ENCODE measurements at regions not wholly inside any gene's neighbourhood (a gene's known extent, or its start where the extent isn't known, plus 50 kb on each side); places are given as distances from the start of the nearest gene placed in this dataset.
"Not testable (repeated sequence)": the region's sequence is repeated elsewhere in the genome, so short reads cannot be mapped to it uniquely, and the experiment has no call there.

- no peak for DNase-seq (ENCODE audit: low spot score)
Observed at GRCh38 chr4:115470763-115471162, 357.3 kb upstream of the NDST4 start.

- DNase-seq (ENCODE audit: low spot score): not testable (repeated sequence)
Observed at GRCh38 chr4:115459301-115459700, 345.9 kb upstream of the NDST4 start.

GRCh38 chr4:115456231-115456630 lies 342.8 kb upstream of the NDST4 start:
- no peak for DNase-seq (ENCODE audit: low spot score)

GRCh38 chr4:115454228-115454627 lies 340.8 kb upstream of the NDST4 start:
- no peak for DNase-seq (ENCODE audit: low spot score)

GRCh38 chr4:115453416-115453815 lies 340.0 kb upstream of the NDST4 start:
- DNase-seq (ENCODE audit: low spot score): no peak

GRCh38 chr4:115452229-115452628 lies 338.8 kb upstream of the NDST4 start:
- DNase-seq (ENCODE audit: low spot score): not testable (repeated sequence)

- DNase-seq (ENCODE audit: low spot score): no peak
Observed at GRCh38 chr4:115437739-115438138, 324.3 kb upstream of the NDST4 start.

GRCh38 chr4:115433491-115433890 lies 320.1 kb upstream of the NDST4 start:
- no peak for DNase-seq (ENCODE audit: low spot score)

- DNase-seq (ENCODE audit: low spot score): no peak
Observed at GRCh38 chr4:115430024-115430423, 316.6 kb upstream of the NDST4 start.

- DNase-seq (ENCODE audit: low spot score): no peak
Observed at GRCh38 chr4:115428455-115428854, 315.0 kb upstream of the NDST4 start.

GRCh38 chr4:115424852-115425251 lies 311.4 kb upstream of the NDST4 start:
- peak; percentile 1 for DNase-seq (ENCODE audit: low spot score)

- no peak for DNase-seq (ENCODE audit: low spot score)
Observed at GRCh38 chr4:115418635-115419396, 305.4 kb upstream of the NDST4 start.

GRCh38 chr4:115396034-115396433 lies 282.6 kb upstream of the NDST4 start:
- no peak for DNase-seq (ENCODE audit: low spot score)

GRCh38 chr4:115376866-115377265 lies 263.4 kb upstream of the NDST4 start:
- DNase-seq (ENCODE audit: low spot score): no peak

GRCh38 chr4:115374621-115375020 lies 261.2 kb upstream of the NDST4 start:
- no peak for DNase-seq (ENCODE audit: low spot score)

GRCh38 chr4:115370490-115370889 lies 257.1 kb upstream of the NDST4 start:
- DNase-seq (ENCODE audit: low spot score): no peak

- DNase-seq (ENCODE audit: low spot score): no peak
Observed at GRCh38 chr4:115370012-115370411, 256.6 kb upstream of the NDST4 start.

GRCh38 chr4:115366390-115366789 lies 253.0 kb upstream of the NDST4 start:
- DNase-seq (ENCODE audit: low spot score): no peak

- no peak for DNase-seq (ENCODE audit: low spot score)
Observed at GRCh38 chr4:115365185-115365584, 251.8 kb upstream of the NDST4 start.

- no peak for DNase-seq (ENCODE audit: low spot score)
Observed at GRCh38 chr4:115361781-115362180, 248.4 kb upstream of the NDST4 start.

- DNase-seq (ENCODE audit: low spot score): no peak
Observed at GRCh38 chr4:115360431-115360830, 247.0 kb upstream of the NDST4 start.

- DNase-seq (ENCODE audit: low spot score): no peak
Observed at GRCh38 chr4:115357776-115358175, 244.4 kb upstream of the NDST4 start.

GRCh38 chr4:115356176-115356575 lies 242.8 kb upstream of the NDST4 start:
- DNase-seq (ENCODE audit: low spot score): no peak

GRCh38 chr4:115355329-115355728 lies 241.9 kb upstream of the NDST4 start:
- DNase-seq (ENCODE audit: low spot score): no peak

Measured in kidney tubule cell (primary cell).